ENCODE measurements at regions not wholly inside any gene's neighbourhood (a gene's known extent, or its start where the extent isn't known, plus 50 kb on each side); places are given as distances from the start of the nearest gene placed in this dataset.
"Not testable (repeated sequence)": the region's sequence is repeated elsewhere in the genome, so short reads cannot be mapped to it uniquely, and the experiment has no call there.

- no peak for DNase-seq
Observed at GRCh38 chr9:71587576-71588362, 180.5 kb downstream of the CEMIP2 start.

GRCh38 chr9:71583792-71584191, 184.5 kb downstream of the CEMIP2 start:
- no peak for DNase-seq

- DNase-seq, result no peak
Observed at GRCh38 chr9:71582347-71582746, 186.0 kb downstream of the CEMIP2 start.

- no peak for DNase-seq
Observed at GRCh38 chr9:71581101-71581500, 187.2 kb downstream of the CEMIP2 start.

- DNase-seq, result no peak
Observed at GRCh38 chr9:71571186-71571585, 197.1 kb downstream of the CEMIP2 start.

- no peak for DNase-seq
Observed at GRCh38 chr9:71567890-71568289, 200.4 kb downstream of the CEMIP2 start.

- DNase-seq, result no peak
Observed at GRCh38 chr9:71562140-71562539, 206.2 kb downstream of the CEMIP2 start.

- DNase-seq, result no peak
Observed at GRCh38 chr9:71557310-71557709, 211.0 kb downstream of the CEMIP2 start.

- DNase-seq, result no peak
Observed at GRCh38 chr9:71552480-71552879, 215.8 kb downstream of the CEMIP2 start.

- no peak for DNase-seq
Observed at GRCh38 chr9:71549023-71549422, 219.3 kb downstream of the CEMIP2 start.

GRCh38 chr9:71544464-71544863, 223.8 kb downstream of the CEMIP2 start:
- no peak for DNase-seq

GRCh38 chr9:71541436-71541835, 226.9 kb downstream of the CEMIP2 start:
- no peak for DNase-seq

- no peak for DNase-seq
Observed at GRCh38 chr9:71524996-71525580, 243.2 kb downstream of the CEMIP2 start.

GRCh38 chr9:71524516-71524915, 243.8 kb downstream of the CEMIP2 start:
- DNase-seq, result no peak

- DNase-seq, result no peak
Observed at GRCh38 chr9:71521132-71521531, 247.2 kb downstream of the CEMIP2 start.

- no peak for DNase-seq
Observed at GRCh38 chr9:71519098-71519696, 249.1 kb downstream of the CEMIP2 start.

GRCh38 chr9:71518045-71518827, 250.1 kb downstream of the CEMIP2 start:
- no peak for DNase-seq

- no peak for DNase-seq
Observed at GRCh38 chr9:71515626-71516025, 252.7 kb downstream of the CEMIP2 start.

GRCh38 chr9:71515107-71515506, 253.2 kb downstream of the CEMIP2 start:
- DNase-seq, result no peak

GRCh38 chr9:71514344-71514975, 253.9 kb downstream of the CEMIP2 start:
- no peak for DNase-seq

GRCh38 chr9:71509054-71509453, 259.3 kb downstream of the CEMIP2 start:
- DNase-seq, result no peak

GRCh38 chr9:71508141-71508540, 260.2 kb downstream of the CEMIP2 start:
- DNase-seq, result not testable (repeated sequence)

- DNase-seq, result no peak
Observed at GRCh38 chr9:71506821-71507220, 261.5 kb downstream of the CEMIP2 start.
